Hepatocyte (in vitro differentiated cells): ENCODE measurements at regions not wholly inside any gene's neighbourhood (a gene's known extent, or its start where the extent isn't known, plus 50 kb on each side); places are given as distances from the start of the nearest gene placed in this dataset.

Experiments
- CTCF ChIP-seq: fragments of 200-600 bp; sonication (generic); IDR thresholded peaks from 2 replicates; pipeline ENCODE4 v1.5.1; 2016; ENCODE audit warnings: antibody characterized with exemption, mild to moderate bottlenecking; ENCODE audit not compliant: poor library complexity
- EZH2 ChIP-seq: fragments of 200-600 bp; sonication (generic); IDR thresholded peaks from 2 replicates; pipeline ENCODE4 v1.6.1; 2016; ENCODE audit warnings: antibody characterized with exemption, mild to moderate bottlenecking, borderline replicate concordance
- EZH2phosphoT487 ChIP-seq: fragments of 200-600 bp; sonication (generic); IDR thresholded peaks from one replicate; pipeline ENCODE4 v1.6.1; 2018; ENCODE audit warnings: antibody characterized with exemption, mild to moderate bottlenecking, low read depth, moderate library complexity; ENCODE audit not compliant: unreplicated experiment, severe bottlenecking

GRCh38 chr2:109703798-109704197 is 89.6 kb downstream of the SOWAHC start:
- TF ChIP-seq EZH2phosphoT487 = no peak
- TF ChIP-seq CTCF = no peak
- no peak for TF ChIP-seq EZH2
